GM12878 (cell line): ENCODE measurements at regions not wholly inside any gene's neighbourhood (a gene's known extent, or its start where the extent isn't known, plus 50 kb on each side); places are given as distances from the start of the nearest gene placed in this dataset.

Experiments used
- ATAC-seq: fragments of 200-7000 bp; cut with Tn5 transposase; 3 replicates; pipeline ENCODE4 v1.9.1; 2020; ENCODE audit warnings: mild to moderate bottlenecking, moderate library complexity
- BruUV-seq: library from RNA; stranded (reverse); fragments of 400-500 nt; replicated peaks from 2 replicates; lab custom pipeline; 2021; lab: Mats Ljungman, UMichigan
- CTCF ChIA-PET: fragments of 300-600 bp; sonication (Branson Sonifier 250); formaldehyde crosslinking; extraction: SDS; loops from one replicate; lab custom pipeline; 2021; ENCODE audit warnings: inconsistent platforms; lab: Yijun Ruan, JAX
- POLR2A ChIA-PET: fragments of 350-600 bp; formaldehyde crosslinking; extraction: SDS; loops from one replicate; lab custom pipeline; 2021; ENCODE audit warnings: inconsistent platforms; lab: Charles Lee
- RAD21 ChIA-PET: fragments of 300-600 bp; sonication (Branson Sonifier 250); formaldehyde crosslinking; loops from one replicate; lab custom pipeline; 2023; ENCODE audit warnings: antibody characterized with exemption; ENCODE audit not compliant: unreplicated experiment; lab: Charles Lee
- SMC1A ChIA-PET: fragments of 300-600 bp; sonication (Branson Sonifier 250); formaldehyde crosslinking; loops from one replicate; lab custom pipeline; 2023; ENCODE audit not compliant: unreplicated experiment, uncharacterized antibody; lab: Charles Lee
- DNase-seq: peaks from one replicate; pipeline ENCODE4 v3.0.0-alpha.2; 2011; ENCODE audit warnings: low read depth, low spot score
- FAIRE-seq: peaks from 3 replicates; lab custom pipeline; 2011; peaks lifted over from hg19 to GRCh38; lab: Jason Lieb, UNC
- H2AFZ ChIP-seq: 2 replicates; pipeline ENCODE4 v1.6.0; 2011; ENCODE audit warnings: low read depth, low read length, control low read depth; ENCODE audit not compliant: control insufficient read depth
- H3K27ac ChIP-seq: 2 replicates; pipeline ENCODE4 v1.5.1; 2011; ENCODE audit warnings: control low read depth; ENCODE audit not compliant: control insufficient read depth, insufficient read depth
- H3K27me3 ChIP-seq, 2 experiments: replicated peaks in 1 of 2; 2 replicates each; pipeline versions ENCODE4 v1.6.0 to v1.6.1; 2011; ENCODE audit warnings: low read length in 1 of 2; ENCODE audit not compliant: control insufficient read depth in 2 of 2, insufficient read depth in 2 of 2
- H3K36me3 ChIP-seq, 2 experiments: 2 replicates each; pipeline ENCODE4 v1.5.1; 2011; ENCODE audit warnings: low read length in 1 of 2; ENCODE audit not compliant: control insufficient read depth in 2 of 2, insufficient read depth in 2 of 2
- H3K4me1 ChIP-seq: 2 replicates; pipeline ENCODE4 v1.6.1; 2011; ENCODE audit warnings: mild to moderate bottlenecking, low read length, moderate library complexity, mixed read lengths; ENCODE audit not compliant: control insufficient read depth, insufficient read depth
- H3K4me2 ChIP-seq: 2 replicates; pipeline ENCODE4 v1.6.0; 2011; ENCODE audit warnings: control low read depth; ENCODE audit not compliant: control insufficient read depth, insufficient read depth
- H3K4me3 ChIP-seq: fragments of 200-600 bp; sonication (generic); 2 replicates; pipeline ENCODE4 v1.5.1; 2016
- H3K79me2 ChIP-seq: 2 replicates; pipeline ENCODE4 v1.6.0; 2011; ENCODE audit warnings: low read length; ENCODE audit not compliant: control insufficient read depth, insufficient read depth
- H3K9ac ChIP-seq: 2 replicates; pipeline ENCODE4 v1.8.0; 2011; ENCODE audit warnings: low read length, control low read depth, mixed read lengths; ENCODE audit not compliant: control insufficient read depth, insufficient read depth
- H3K9me3 ChIP-seq: replicated peaks from 3 replicates; pipeline ENCODE4 v1.5.1; 2011; ENCODE audit warnings: mild to moderate bottlenecking, low read length; ENCODE audit not compliant: control insufficient read depth, insufficient read depth
- H4K20me1 ChIP-seq: 2 replicates; pipeline ENCODE4 v1.6.0; 2011; ENCODE audit not compliant: control insufficient read depth, insufficient read depth
- ASH2L ChIP-seq: fragments of 300-600, 200-600 bp; sonication (generic); IDR thresholded peaks from 2 replicates; pipeline ENCODE4 v1.6.1; 2017; ENCODE audit warnings: low read depth, mild to moderate bottlenecking, borderline replicate concordance
- BMI1 ChIP-seq: fragments of 450-650 bp; IDR thresholded peaks from 2 replicates; pipeline ENCODE4 v1.6.1; 2016; ENCODE audit warnings: mild to moderate bottlenecking, moderate library complexity, borderline replicate concordance
- EED ChIP-seq: sonication (generic); IDR thresholded peaks from 2 replicates; pipeline ENCODE4 v1.6.1; 2016; ENCODE audit warnings: antibody characterized with exemption, low read depth
- IRF4 ChIP-seq: IDR thresholded peaks from 2 replicates; pipeline ENCODE4 v1.6.1; 2011; ENCODE audit warnings: low read depth, low read length
- JUNB ChIP-seq: IDR thresholded peaks from 2 replicates; pipeline ENCODE4 v1.6.1; 2016; ENCODE audit warnings: antibody characterized with exemption, mild to moderate bottlenecking
- MEF2B ChIP-seq: fragments of 450-650 bp; IDR thresholded peaks from 2 replicates; pipeline ENCODE4 v1.6.1; 2018; ENCODE audit warnings: mild to moderate bottlenecking, moderate library complexity; ENCODE audit not compliant: partially characterized antibody, poor library complexity, severe bottlenecking
- MYB ChIP-seq: fragments of 150-350 bp; IDR thresholded peaks from 2 replicates; pipeline ENCODE4 v1.6.1; 2014; ENCODE audit warnings: mild to moderate bottlenecking, low read depth, low read length, borderline replicate concordance
- MYC ChIP-seq: IDR thresholded peaks from 2 replicates; pipeline ENCODE4 v1.6.1; 2011; ENCODE audit warnings: mild to moderate bottlenecking, low read length, moderate library complexity, inconsistent platforms; ENCODE audit not compliant: insufficient read depth, insufficient replicate concordance, insufficient read length, severe bottlenecking
- NBN ChIP-seq: fragments of 450-650 bp; IDR thresholded peaks from 2 replicates; pipeline ENCODE4 v1.6.1; 2016
- NFYA ChIP-seq: IDR thresholded peaks from 2 replicates; pipeline ENCODE4 v1.6.1; 2011; ENCODE audit warnings: low read depth, mild to moderate bottlenecking, low read length, improper control_type of control experiment, borderline replicate concordance
- PAX5 ChIP-seq: IDR thresholded peaks from 2 replicates; pipeline ENCODE4 v1.6.1; 2011; ENCODE audit warnings: low read depth, low read length, borderline replicate concordance
- PML ChIP-seq: IDR thresholded peaks from 2 replicates; pipeline ENCODE4 v1.6.1; 2012; ENCODE audit warnings: low read length, inconsistent platforms
- SMC3 ChIP-seq: IDR thresholded peaks from 2 replicates; pipeline ENCODE4 v1.6.1; 2011; ENCODE audit warnings: low read length, improper control_type of control experiment, borderline replicate concordance
- TCF3 ChIP-seq: IDR thresholded peaks from 2 replicates; pipeline ENCODE4 v1.6.1; 2012; ENCODE audit warnings: low read depth, mild to moderate bottlenecking, low read length, borderline replicate concordance; ENCODE audit not compliant: insufficient read depth
- YBX1 ChIP-seq: fragments of 450-650 bp; IDR thresholded peaks from 2 replicates; pipeline ENCODE4 v1.6.1; 2016; ENCODE audit warnings: antibody characterized with exemption
- YY1 ChIP-seq: IDR thresholded peaks from 2 replicates; pipeline ENCODE4 v1.6.1; 2011; ENCODE audit warnings: low read depth, mild to moderate bottlenecking, low read length
- ZZZ3 ChIP-seq: IDR thresholded peaks from 2 replicates; pipeline ENCODE4 v1.6.1; 2011; ENCODE audit warnings: low read depth; ENCODE audit not compliant: control insufficient read depth, insufficient read length
- WGBS: methylation state at CpG from one replicate; pipeline ENCODE4 v1.1.6; 2016; ENCODE audit warnings: low lambda C conversion rate; ENCODE audit not compliant: insufficient replicate concordance, insufficient coverage; ENCODE audit errors: missing lambda C conversion rate; 5-methylcytosine and 5-hydroxymethylcytosine counted together
- in situ Hi-C: fragments of 300-500 bp; cut with MboI; formaldehyde crosslinking; loops from 9 replicates; pipeline ENCODE4 v1.14.3; 2018; ENCODE audit warnings: mixed read lengths
- intact Hi-C: fragments of 100-400 bp; cut with micrococcal nuclease; formaldehyde crosslinking; loops from one replicate; pipeline ENCODE4 v1.14.2; 2022; ENCODE audit not compliant: unreplicated experiment
- TF ChIP-seq, protein P1 (sequence below): fragments of 450-650 bp; IDR thresholded peaks from 2 replicates; pipeline ENCODE4 v1.6.1; 2017; ENCODE audit warnings: mild to moderate bottlenecking, moderate library complexity

- ATAC-seq, result peak; percentile 17; the same call in 1 of the 3 replicates
- Histone ChIP-seq H3K9me3 (no peaks in the 10 kb centered on the region), H3K9ac (no peak overlapping the region), H3K4me1 (no peaks in the 10 kb centered on the region), H3K4me2 (no peak overlapping the region), H3K36me3 (no peaks in the 10 kb centered on the region), H3K4me3 (no peak overlapping the region), H3K79me2 (no peaks in the 10 kb centered on the region), H4K20me1 (no peaks in the 10 kb centered on the region), H3K27ac (no peak overlapping the region), H3K27me3 (no peaks in the 10 kb centered on the region), H2AFZ (no peak overlapping the region)
- ChIA-PET RAD21 (interaction anchor here (1.4 to 2.7 kb wide), 2 partner anchors 63 to 67 kb away, joined by 5 to 9 read pairs; no protein-coding TSS in a partner anchor), CTCF (interaction anchor here (0.7 to 1.8 kb wide), 5 partner anchors 8 to 137 kb away, joined by 3 to 6 read pairs (median 3); no protein-coding TSS in a partner anchor), SMC1A (interaction anchor here (0.7 to 3.3 kb wide), 8 partner anchors 14 to 68 kb away, joined by 3 to 20 read pairs (median 3); no protein-coding TSS in a partner anchor), POLR2A (interaction anchor here (1.0 to 1.3 kb wide), 2 partner anchors 15 to 16 kb away, joined by 4 to 5 read pairs; no protein-coding TSS in a partner anchor)
- in situ Hi-C loops, result no loop called here
- whole genome bisulfite sequencing, result 3% methylated on average over 5 of the region's 5 CpGs
- no TSS peak for BruUV-seq
- no peak for FAIRE-seq
- DNase-seq, result no peak
- intact Hi-C loops, result loop anchor here (5.0 kb wide), 1 partner anchor 56 kb away; no protein-coding TSS in a partner anchor
- TF ChIP-seq ZZZ3, result no peak
- TF ChIP-seq BMI1, result no peak
- no peak for TF ChIP-seq NFYA
- TF ChIP-seq YBX1, result no peak
- no peak for TF ChIP-seq YY1
- no peak for TF ChIP-seq SMC3
- no peak for TF ChIP-seq EED
- TF ChIP-seq ASH2L, result no peak
- TF ChIP-seq, protein P1, sequence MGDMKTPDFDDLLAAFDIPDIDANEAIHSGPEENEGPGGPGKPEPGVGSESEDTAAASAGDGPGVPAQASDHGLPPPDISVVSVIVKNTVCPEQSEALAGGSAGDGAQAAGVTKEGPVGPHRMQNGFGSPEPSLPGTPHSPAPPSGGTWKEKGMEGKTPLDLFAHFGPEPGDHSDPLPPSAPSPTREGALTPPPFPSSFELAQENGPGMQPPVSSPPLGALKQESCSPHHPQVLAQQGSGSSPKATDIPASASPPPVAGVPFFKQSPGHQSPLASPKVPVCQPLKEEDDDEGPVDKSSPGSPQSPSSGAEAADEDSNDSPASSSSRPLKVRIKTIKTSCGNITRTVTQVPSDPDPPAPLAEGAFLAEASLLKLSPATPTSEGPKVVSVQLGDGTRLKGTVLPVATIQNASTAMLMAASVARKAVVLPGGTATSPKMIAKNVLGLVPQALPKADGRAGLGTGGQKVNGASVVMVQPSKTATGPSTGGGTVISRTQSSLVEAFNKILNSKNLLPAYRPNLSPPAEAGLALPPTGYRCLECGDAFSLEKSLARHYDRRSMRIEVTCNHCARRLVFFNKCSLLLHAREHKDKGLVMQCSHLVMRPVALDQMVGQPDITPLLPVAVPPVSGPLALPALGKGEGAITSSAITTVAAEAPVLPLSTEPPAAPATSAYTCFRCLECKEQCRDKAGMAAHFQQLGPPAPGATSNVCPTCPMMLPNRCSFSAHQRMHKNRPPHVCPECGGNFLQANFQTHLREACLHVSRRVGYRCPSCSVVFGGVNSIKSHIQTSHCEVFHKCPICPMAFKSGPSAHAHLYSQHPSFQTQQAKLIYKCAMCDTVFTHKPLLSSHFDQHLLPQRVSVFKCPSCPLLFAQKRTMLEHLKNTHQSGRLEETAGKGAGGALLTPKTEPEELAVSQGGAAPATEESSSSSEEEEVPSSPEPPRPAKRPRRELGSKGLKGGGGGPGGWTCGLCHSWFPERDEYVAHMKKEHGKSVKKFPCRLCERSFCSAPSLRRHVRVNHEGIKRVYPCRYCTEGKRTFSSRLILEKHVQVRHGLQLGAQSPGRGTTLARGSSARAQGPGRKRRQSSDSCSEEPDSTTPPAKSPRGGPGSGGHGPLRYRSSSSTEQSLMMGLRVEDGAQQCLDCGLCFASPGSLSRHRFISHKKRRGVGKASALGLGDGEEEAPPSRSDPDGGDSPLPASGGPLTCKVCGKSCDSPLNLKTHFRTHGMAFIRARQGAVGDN, result no peak
- no peak for TF ChIP-seq PML
- no peak for TF ChIP-seq TCF3
- TF ChIP-seq NBN, result no peak
- TF ChIP-seq MEF2B, result no peak
- TF ChIP-seq MYB, result no peak
- no peak for TF ChIP-seq PAX5
- TF ChIP-seq IRF4, result no peak
- no peak for TF ChIP-seq MYC
- TF ChIP-seq JUNB, result no peak
Measured at GRCh38 chr14:34165847-34166350, 215.0 kb upstream of the EGLN3 start.
